Sigmoid colon (tissue), 6 donors: ENCODE measurements at regions not wholly inside any gene's neighbourhood (a gene's known extent, or its start where the extent isn't known, plus 50 kb on each side); places are given as distances from the start of the nearest gene placed in this dataset.

ENCODE experiments used
- DNase-seq: peaks from one replicate; pipeline ENCODE4 v3.0.0-alpha.2; 2019
- H3K27ac ChIP-seq, 4 donors: fragments of 200-600 bp; sonication (generic); one replicate each; pipeline ENCODE4 v1.5.1; 2016 to 2019; ENCODE audit warnings: mild to moderate bottlenecking in 1 of 4
- H3K27me3 ChIP-seq, 3 donors: fragments of 200-600 bp; sonication (generic); one replicate each; pipeline ENCODE4 v1.5.1; 2019; ENCODE audit warnings: mild to moderate bottlenecking in 1 of 3
- H3K36me3 ChIP-seq, 4 donors: fragments of 200-600 bp; sonication (generic); one replicate each; pipeline ENCODE4 v1.5.1; 2016 to 2019
- H3K4me1 ChIP-seq, 4 donors: fragments of 200-600 bp; sonication (generic); one replicate each; pipeline ENCODE4 v1.5.1; 2017 to 2019
- H3K4me3 ChIP-seq, 4 donors: fragments of 200-600 bp; sonication (generic); one replicate each; pipeline ENCODE4 v1.5.1; 2017 to 2019; ENCODE audit warnings: mild to moderate bottlenecking in 2 of 4, moderate library complexity in 1 of 4
- H3K9me3 ChIP-seq, 4 donors: fragments of 200-600 bp in 3 of 4; sonication (generic) in 3 of 4; one replicate each; pipeline versions ENCODE4 v1.5.1 to v1.6.1; 2013 to 2019
- EP300 ChIP-seq, 4 donors: sonication (generic); formaldehyde crosslinking; IDR thresholded peaks; one replicate each; pipeline ENCODE4 v1.6.1; 2017; ENCODE audit warnings: antibody characterized with exemption in 4 of 4
- POLR2A ChIP-seq, 2 donors: fragments of 450-650 bp; IDR thresholded peaks; one replicate each; pipeline ENCODE4 v1.6.1; 2016; ENCODE audit warnings: antibody characterized with exemption in 2 of 2, mild to moderate bottlenecking in 2 of 2, moderate library complexity in 2 of 2
- POLR2AphosphoS5 ChIP-seq, 4 donors: sonication (generic); formaldehyde crosslinking; IDR thresholded peaks; one replicate each; pipeline ENCODE4 v1.6.1; 2017; ENCODE audit warnings: antibody characterized with exemption in 4 of 4
- WGBS, 2 donors: extraction: QIAGEN DNeasy Blood & Tissue Kit; methylation state at CpG; one replicate each; pipeline ENCODE4 v1.1.7; 2013; 5-methylcytosine and 5-hydroxymethylcytosine counted together
- intact Hi-C: fragments of 100-400 bp; cut with DNase I; formaldehyde crosslinking; loops from one replicate; pipeline ENCODE4 v1.15.1; 2023
- TF ChIP-seq, protein P1 (sequence below), 4 experiments: fragments of 450-650 bp in 3 of 4; fragments of 200-600 bp in 1 of 4; IDR thresholded peaks; one replicate each; pipeline ENCODE4 v1.5.1; 2016 to 2019; ENCODE audit warnings: antibody characterized with exemption in 4 of 4, mild to moderate bottlenecking in 3 of 4, moderate library complexity in 2 of 4
- donor health status: healthy with polysubstance abuse.
- donor health status: healthy.

DNA sequence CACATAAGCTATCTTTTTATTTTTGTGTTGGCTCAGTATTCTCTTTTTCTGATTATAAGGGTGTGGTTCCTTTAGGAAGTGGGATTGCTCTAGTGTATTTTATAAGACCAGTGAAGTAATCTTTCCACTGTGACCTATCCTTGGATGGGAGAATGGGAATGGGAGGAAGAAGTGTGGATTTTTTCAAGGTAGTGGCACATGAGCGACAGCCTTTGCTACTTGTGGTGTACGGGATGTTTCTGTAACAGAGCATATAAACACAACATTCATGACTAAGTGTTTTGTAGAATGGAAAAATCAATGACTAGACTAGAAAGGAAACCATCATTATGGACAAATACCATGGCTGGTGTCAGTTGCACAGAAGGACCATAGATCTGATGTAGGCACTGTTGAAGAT, 209.6 kb downstream of the GIPC2 start:
- Histone ChIP-seq H3K27me3 (no peaks in the 10 kb centered on the region), H3K9me3 (no peaks in the 10 kb centered on the region), H3K4me1 (no peaks in the 10 kb centered on the region), H3K36me3 (no peaks in the 10 kb centered on the region), H3K4me3 (no peak overlapping the region), H3K27ac (peak overlapping the region in 1 of 4 donors; percentile 22)
- intact Hi-C loops, result no loop called here
- WGBS, 2 donors, result 74 to 79% methylated on average over 2 of the region's 2 CpGs
- no peak for TF ChIP-seq POLR2A (IDR thresholded peaks at IDR 0.05)
- TF ChIP-seq EP300 (IDR thresholded peaks at IDR 0.05), result no peak
- no peak for TF ChIP-seq POLR2AphosphoS5 (IDR thresholded peaks at IDR 0.05)
- TF ChIP-seq, protein P1, sequence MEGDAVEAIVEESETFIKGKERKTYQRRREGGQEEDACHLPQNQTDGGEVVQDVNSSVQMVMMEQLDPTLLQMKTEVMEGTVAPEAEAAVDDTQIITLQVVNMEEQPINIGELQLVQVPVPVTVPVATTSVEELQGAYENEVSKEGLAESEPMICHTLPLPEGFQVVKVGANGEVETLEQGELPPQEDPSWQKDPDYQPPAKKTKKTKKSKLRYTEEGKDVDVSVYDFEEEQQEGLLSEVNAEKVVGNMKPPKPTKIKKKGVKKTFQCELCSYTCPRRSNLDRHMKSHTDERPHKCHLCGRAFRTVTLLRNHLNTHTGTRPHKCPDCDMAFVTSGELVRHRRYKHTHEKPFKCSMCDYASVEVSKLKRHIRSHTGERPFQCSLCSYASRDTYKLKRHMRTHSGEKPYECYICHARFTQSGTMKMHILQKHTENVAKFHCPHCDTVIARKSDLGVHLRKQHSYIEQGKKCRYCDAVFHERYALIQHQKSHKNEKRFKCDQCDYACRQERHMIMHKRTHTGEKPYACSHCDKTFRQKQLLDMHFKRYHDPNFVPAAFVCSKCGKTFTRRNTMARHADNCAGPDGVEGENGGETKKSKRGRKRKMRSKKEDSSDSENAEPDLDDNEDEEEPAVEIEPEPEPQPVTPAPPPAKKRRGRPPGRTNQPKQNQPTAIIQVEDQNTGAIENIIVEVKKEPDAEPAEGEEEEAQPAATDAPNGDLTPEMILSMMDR (IDR thresholded peaks at IDR 0.05), result no peak
- DNase-seq, result no peak

GRCh38 chr1:78255846-78256245, 210.1 kb downstream of the GIPC2 start:
- peak overlapping the region in 1 of 4 donors; percentile 22 for H3K27ac ChIP-seq
- TF ChIP-seq POLR2AphosphoS5 (IDR thresholded peaks at IDR 0.05), result peak in 1 of 4 donors; percentile 29
- no peak for TF ChIP-seq EP300 (IDR thresholded peaks at IDR 0.05)
- TF ChIP-seq POLR2A (IDR thresholded peaks at IDR 0.05), result no peak
- TF ChIP-seq, protein P1 (IDR thresholded peaks at IDR 0.05), result no peak
- intact Hi-C loops, result no loop called here

DNA sequence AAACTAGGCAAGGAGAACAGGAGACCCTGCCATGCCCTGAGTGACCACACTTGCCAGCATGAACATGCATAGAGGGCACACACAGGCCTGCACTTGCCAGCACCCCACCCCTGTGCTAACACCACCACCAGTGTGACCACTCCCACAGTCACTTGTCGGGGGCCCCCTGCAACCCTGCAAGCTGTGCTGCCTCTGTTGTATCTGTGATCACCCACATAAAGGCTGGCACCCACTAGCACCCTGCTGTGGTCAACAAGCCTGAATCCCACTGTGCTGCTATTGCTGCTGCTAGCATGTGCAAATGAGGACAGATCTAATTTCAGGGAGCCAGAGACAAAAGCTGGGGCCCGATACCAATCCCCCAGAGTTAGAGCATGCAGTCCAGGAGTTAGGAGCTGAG, 217.7 kb downstream of the GIPC2 start:
- H3K36me3 ChIP-seq, result no peaks in the 10 kb centered on the region
- no peaks in the 10 kb centered on the region for H3K27me3 ChIP-seq
- no peaks in the 10 kb centered on the region for H3K4me1 ChIP-seq
- no peak overlapping the region for H3K27ac ChIP-seq
- TF ChIP-seq POLR2A (IDR thresholded peaks at IDR 0.05) (no peak), EP300 (IDR thresholded peaks at IDR 0.05) (no peak)
- no peak overlapping the region for H3K4me3 ChIP-seq
- H3K9me3 ChIP-seq, result no peaks in the 10 kb centered on the region
- intact Hi-C loops, result no loop called here
- no peak for DNase-seq
- 57 to 71% methylated on average over 2 of the region's 2 CpGs for WGBS, 2 donors

More at GRCh38 chr1:78255846-78256245, 210.1 kb downstream of the GIPC2 start:
- DNase-seq, result no peak
- 74 to 82% methylated on average over 1 of the region's 1 CpG for WGBS, 2 donors
- no peaks in the 10 kb centered on the region for H3K36me3 ChIP-seq
- no peak overlapping the region for H3K4me3 ChIP-seq
- H3K4me1 ChIP-seq, result no peaks in the 10 kb centered on the region
- H3K9me3 ChIP-seq, result no peaks in the 10 kb centered on the region
- H3K27me3 ChIP-seq, result no peaks in the 10 kb centered on the region

GRCh38 chr1:78263946-78264345, 218.2 kb downstream of the GIPC2 start:
- TF ChIP-seq POLR2A (IDR thresholded peaks at IDR 0.05), result no peak
- TF ChIP-seq POLR2AphosphoS5 (IDR thresholded peaks at IDR 0.05), result no peak
- TF ChIP-seq EP300 (IDR thresholded peaks at IDR 0.05), result no peak
- TF ChIP-seq, protein P1 (IDR thresholded peaks at IDR 0.05), result no peak
- DNase-seq, result no peak
- Histone ChIP-seq H3K27me3 (no peaks in the 10 kb centered on the region), H3K9me3 (no peaks in the 10 kb centered on the region), H3K4me3 (no peak overlapping the region), H3K27ac (no peak overlapping the region), H3K36me3 (no peaks in the 10 kb centered on the region), H3K4me1 (no peaks in the 10 kb centered on the region)
- intact Hi-C loops, result no loop called here
- 15 to 25% methylated on average over 1 of the region's 1 CpG for WGBS, 2 donors

DNA sequence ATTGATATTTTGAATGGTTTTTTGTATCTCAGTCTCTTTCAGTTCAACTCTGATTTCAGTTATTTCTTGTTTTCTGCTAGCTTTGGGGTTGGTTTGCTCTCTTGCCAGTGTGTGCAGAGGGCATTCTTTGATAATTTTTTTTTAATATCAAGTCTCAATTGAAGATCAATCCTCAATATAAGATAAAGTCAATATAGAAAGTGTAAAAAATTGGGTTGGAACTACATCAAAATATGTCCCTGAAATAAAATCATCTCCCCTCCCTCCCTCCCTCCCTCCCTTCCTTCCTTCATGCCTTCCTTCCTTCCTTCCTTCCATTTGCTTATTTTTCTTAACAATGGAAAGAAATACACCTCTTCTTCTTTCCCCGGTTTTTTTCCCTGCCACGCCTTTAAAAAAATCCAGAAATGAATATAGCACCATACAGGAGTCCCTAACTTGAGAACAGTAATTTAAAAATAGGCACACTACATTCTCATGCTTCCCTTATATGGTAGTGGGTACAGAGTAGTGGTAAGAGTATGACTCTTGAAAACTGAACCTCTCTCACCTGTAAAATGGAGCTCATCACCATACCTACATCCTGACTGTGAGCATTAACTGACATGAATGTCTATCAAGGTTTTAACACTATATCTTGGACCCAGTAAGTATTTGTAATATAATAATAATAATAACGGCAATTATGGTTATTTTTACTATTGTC, 221.9 kb downstream of the GIPC2 start:
- intact Hi-C loops, result no loop called here
- no peaks in the 10 kb centered on the region for H3K4me1 ChIP-seq
- no peak for DNase-seq
- no peaks in the 10 kb centered on the region for H3K9me3 ChIP-seq
- H3K27ac ChIP-seq, result no peak overlapping the region
- TF ChIP-seq, protein P1 (IDR thresholded peaks at IDR 0.05), result no peak
- TF ChIP-seq POLR2AphosphoS5 (IDR thresholded peaks at IDR 0.05), result no peak
- no peak for TF ChIP-seq EP300 (IDR thresholded peaks at IDR 0.05)
- TF ChIP-seq POLR2A (IDR thresholded peaks at IDR 0.05), result no peak
- WGBS, 2 donors, result 77 to 82% methylated on average over 3 of the region's 3 CpGs
- H3K36me3 ChIP-seq, result no peaks in the 10 kb centered on the region
- no peak overlapping the region for H3K4me3 ChIP-seq
- no peaks in the 10 kb centered on the region for H3K27me3 ChIP-seq
